GM12873 (cell line): ENCODE measurements at regions not wholly inside any gene's neighbourhood (a gene's known extent, or its start where the extent isn't known, plus 50 kb on each side); places are given as distances from the start of the nearest gene placed in this dataset.

Experiments
- TF ChIP-seq, protein P1 (sequence below): IDR thresholded peaks from 2 replicates; pipeline ENCODE4 v1.5.1; 2012; ENCODE audit warnings: low read depth, mild to moderate bottlenecking, moderate library complexity, low read length, control low read depth; ENCODE audit not compliant: insufficient read depth; ENCODE audit errors: missing control alignments

DNA sequence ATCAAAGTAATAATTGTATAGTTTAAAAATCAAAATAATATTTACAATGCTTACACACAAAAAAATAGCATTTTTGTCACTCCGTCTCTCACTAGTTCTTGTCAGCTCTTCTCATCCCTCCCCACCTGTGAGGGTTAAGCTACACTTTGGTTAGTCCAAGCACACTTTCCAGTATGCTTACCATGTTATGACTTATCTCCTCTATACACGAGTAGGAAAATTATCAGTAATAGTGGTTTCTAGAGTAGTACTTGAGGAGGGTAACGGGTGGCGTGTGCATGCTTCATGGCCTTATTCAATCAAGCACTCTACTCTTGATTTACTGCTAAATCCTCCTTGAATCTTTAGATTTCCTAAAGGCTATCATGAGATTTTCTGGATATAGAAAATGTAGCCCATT is 443.7 kb downstream of the UTRN start:
- TF ChIP-seq, protein P1, sequence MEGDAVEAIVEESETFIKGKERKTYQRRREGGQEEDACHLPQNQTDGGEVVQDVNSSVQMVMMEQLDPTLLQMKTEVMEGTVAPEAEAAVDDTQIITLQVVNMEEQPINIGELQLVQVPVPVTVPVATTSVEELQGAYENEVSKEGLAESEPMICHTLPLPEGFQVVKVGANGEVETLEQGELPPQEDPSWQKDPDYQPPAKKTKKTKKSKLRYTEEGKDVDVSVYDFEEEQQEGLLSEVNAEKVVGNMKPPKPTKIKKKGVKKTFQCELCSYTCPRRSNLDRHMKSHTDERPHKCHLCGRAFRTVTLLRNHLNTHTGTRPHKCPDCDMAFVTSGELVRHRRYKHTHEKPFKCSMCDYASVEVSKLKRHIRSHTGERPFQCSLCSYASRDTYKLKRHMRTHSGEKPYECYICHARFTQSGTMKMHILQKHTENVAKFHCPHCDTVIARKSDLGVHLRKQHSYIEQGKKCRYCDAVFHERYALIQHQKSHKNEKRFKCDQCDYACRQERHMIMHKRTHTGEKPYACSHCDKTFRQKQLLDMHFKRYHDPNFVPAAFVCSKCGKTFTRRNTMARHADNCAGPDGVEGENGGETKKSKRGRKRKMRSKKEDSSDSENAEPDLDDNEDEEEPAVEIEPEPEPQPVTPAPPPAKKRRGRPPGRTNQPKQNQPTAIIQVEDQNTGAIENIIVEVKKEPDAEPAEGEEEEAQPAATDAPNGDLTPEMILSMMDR = no peak

DNA sequence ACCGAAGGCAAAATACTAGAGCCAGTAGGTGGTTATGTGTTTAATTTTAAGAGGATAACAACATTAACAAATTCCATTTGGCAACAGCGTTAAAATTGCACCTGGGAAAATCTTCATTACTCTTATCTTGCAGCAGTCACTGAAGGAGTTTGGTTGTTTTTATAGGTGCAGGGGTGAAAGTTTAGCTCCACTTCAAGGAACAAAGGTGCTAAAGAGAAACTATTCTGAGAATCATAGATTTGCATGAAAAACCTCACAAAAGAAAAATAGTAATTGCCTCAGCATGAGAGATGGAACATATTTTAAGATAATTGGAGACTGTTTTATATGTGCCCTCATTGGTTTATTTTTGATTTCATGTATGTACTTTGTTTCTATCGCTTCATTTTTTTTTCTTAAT is 444.4 kb downstream of the UTRN start:
- TF ChIP-seq, protein P1 = no peak

- TF ChIP-seq, protein P1 = no peak
Measured at GRCh38 chr6:144730088-144730645, 445.0 kb downstream of the UTRN start.

- TF ChIP-seq, protein P1 = no peak
Measured at GRCh38 chr6:144731229-144731628, 446.1 kb downstream of the UTRN start.

- TF ChIP-seq, protein P1 = no peak
Measured at GRCh38 chr6:144736763-144737162, 451.6 kb downstream of the UTRN start.

DNA sequence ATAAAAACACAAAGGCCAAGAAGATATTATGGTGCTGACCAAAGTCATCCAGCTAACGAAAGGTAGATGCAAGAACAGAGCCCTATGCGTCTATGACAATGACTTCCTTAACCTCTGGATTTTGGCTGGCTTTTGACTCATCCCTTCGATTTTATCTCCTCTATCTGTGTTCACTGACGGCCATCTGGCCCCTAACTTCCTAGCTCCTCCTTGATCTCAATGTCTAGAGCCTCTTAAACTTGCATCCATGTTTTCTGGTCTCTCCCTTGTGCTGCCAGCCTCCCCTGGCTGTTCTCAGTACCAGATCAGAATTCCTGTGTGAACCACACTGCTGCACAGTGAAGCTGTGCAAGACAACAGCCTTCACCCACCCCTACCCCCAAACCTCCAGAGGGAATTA is 452.9 kb downstream of the UTRN start:
- TF ChIP-seq, protein P1 = no peak

- TF ChIP-seq, protein P1 = no peak
Measured at GRCh38 chr6:144739873-144740272, 454.7 kb downstream of the UTRN start.
